EL (cell line): ENCODE measurements at regions not wholly inside any gene's neighbourhood (a gene's known extent, or its start where the extent isn't known, plus 50 kb on each side); places are given as distances from the start of the nearest gene placed in this dataset.
"Not testable (repeated sequence)": the region's sequence is repeated elsewhere in the genome, so short reads cannot be mapped to it uniquely, and the experiment has no call there.

Source experiments
- DNase-seq: peaks from one replicate; pipeline ENCODE4 v3.0.0-alpha.2; 2016

DNA sequence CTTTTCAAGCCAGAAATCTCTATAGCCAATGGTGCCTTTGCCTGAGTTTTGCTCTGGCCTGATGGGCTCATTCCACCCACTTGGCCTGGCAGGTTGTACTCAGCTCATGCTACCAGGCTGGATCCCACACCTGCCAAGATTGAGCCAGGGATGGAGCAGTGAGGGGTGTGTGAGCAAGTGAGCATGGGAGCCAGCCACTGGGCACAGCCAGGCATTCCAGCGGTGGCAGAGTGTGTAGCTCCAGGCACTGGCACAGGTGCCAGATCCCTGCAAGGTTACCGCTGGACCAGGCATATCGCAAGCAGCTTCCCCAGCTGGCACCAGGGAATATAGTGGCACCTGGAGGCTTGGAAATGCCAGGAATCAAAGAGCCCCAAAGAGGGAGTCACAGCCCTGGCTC lies 2395.6 kb upstream of the C9orf72 start:
- no peak for DNase-seq

DNA sequence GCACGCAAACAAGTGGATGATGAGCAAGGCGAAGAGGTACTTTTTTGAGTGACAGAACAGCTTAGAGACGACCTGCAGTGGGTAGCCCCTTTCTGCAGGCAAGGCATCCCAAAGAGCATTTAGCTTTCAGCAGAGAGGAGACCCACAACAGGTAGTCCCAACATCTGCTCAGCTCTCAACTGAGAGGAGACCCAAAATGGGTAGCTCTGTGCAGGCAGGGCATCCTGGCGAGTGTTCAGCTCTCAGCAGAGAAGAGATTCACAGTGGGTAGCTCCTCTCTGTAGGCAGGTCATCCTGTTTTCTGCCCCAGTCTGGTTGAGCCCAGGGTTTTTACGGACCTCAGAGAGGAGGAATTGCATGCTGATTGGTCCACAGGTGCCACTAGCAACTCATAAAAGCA lies 2396.1 kb upstream of the C9orf72 start:
- no peak for DNase-seq

- no peak for DNase-seq
Observed at GRCh38 chr9:29969856-29970647, 2396.8 kb upstream of the C9orf72 start.

DNA sequence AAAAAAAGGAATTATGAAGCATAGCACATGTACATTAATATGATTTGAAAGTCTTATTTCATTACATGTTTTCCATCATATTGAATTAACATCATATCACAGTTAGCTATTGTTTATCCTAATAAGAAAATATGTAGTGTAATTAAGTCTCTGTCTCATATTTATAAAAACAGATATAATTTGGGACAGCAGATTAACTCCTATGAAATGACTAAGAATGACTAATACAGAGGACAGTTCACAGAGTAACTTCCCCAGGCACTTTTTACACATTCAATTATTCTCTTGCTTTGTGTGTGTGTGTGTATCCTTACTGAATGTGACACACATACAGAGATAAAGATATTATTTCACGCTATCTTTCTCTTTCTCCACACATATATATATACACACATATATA lies 2400.9 kb upstream of the C9orf72 start:
- DNase-seq = no peak

- DNase-seq = no peak
Observed at GRCh38 chr9:29976981-29977380, 2403.7 kb upstream of the C9orf72 start.

- DNase-seq = no peak
Observed at GRCh38 chr9:29981013-29981412, 2403.4 kb upstream of the ACO1 start.

GRCh38 chr9:29999645-30000044 lies 2384.8 kb upstream of the ACO1 start:
- DNase-seq = no peak

- no peak for DNase-seq
Observed at GRCh38 chr9:30010691-30011090, 2373.8 kb upstream of the ACO1 start.

DNA sequence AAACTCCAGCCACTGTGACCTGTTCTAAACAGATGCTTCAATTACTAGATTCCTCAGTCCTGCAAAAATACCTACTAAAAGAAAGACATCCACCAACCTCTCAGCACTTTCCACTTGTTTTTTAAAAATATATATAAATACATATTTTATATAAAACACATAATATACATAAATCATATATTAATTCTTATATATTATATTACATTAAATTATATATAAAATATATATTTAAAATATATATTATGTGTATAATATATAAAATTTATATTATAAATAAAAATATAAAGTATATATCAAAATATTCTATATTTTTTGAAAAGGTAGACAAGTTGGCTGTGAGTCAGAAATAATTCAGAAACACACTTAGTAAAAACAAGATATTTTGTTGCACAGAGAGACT lies 2371.8 kb upstream of the ACO1 start:
- DNase-seq = no peak

DNA sequence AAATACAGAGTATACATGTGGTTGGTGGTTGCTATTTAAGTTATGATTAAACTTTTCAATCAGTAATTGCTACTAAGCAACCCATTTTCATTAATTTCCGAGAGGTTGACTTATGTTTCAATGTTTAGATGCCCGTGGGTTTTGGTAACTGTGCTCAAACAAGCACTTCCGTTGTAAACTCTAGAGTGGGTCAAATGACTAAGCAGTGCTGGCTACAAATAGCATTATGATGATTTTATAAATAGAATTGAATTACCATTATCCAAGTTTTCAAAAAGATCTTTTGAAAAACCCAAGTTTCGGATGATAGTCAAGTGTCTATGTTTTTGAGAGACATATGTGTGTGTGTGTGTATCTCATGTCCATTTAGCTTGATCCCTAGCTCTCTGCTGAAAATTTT lies 2369.4 kb upstream of the ACO1 start:
- no peak for DNase-seq

DNA sequence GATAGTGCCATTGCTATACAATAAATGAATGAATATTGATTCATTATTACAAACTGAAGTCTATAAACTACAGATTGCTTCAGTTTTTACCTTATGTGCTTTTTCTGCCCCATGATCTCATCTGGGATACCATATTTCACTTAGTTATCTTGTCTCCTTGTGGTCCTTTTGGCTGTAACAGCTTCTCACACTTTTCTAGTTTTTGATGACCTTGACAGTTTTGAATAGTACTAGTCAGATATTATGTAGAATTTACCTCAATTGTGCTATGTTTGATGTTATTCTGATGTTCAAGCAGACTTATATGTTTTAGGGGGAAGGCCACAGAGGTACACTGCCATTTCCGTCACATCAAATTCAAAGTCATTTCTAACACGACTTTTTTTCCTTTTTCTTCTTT lies 2364.3 kb upstream of the ACO1 start:
- DNase-seq = no peak

GRCh38 chr9:30035761-30036160 lies 2348.7 kb upstream of the ACO1 start:
- DNase-seq = no peak

DNA sequence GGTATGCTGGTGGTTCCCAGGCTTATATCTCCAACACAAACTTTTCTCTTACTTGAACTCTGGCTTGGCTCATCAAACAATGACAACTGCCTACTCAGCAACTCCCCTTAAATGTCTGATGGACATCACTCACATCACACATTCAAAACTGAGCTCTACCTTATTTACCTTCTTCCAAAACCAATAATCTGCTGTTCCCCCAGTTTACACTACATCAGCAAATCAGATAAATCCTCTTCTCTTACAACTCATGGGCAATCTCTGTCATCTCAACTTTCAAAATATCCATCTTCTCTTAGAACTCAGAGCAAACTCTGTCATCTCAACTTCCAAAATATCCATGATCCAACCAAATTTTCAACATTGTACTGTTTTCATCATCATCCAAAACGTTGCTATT lies 2347.9 kb upstream of the ACO1 start:
- no peak for DNase-seq

- no peak for DNase-seq
Observed at GRCh38 chr9:30039712-30040111, 2344.7 kb upstream of the ACO1 start.

DNA sequence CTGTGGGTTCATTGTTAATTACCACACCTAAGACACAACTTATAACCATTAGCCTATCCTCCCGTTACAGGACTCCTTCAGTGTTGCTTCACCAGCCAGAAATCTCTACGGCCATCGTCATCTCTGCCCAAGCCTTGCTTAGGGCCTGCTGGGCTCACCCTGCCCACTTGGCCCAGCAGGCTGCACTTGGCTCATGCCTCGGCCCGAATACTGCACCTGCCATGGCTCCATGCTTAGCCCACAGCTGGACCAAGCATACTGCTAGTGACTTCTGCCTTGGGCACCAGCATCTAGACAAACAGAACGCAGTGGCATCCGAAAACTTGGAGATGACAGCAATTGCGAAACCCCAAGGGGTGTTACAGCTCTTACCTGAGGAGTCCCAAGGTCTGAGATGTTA lies 2336.0 kb upstream of the ACO1 start:
- no peak for DNase-seq

GRCh38 chr9:30058463-30058862 lies 2326.0 kb upstream of the ACO1 start:
- DNase-seq = no peak

DNA sequence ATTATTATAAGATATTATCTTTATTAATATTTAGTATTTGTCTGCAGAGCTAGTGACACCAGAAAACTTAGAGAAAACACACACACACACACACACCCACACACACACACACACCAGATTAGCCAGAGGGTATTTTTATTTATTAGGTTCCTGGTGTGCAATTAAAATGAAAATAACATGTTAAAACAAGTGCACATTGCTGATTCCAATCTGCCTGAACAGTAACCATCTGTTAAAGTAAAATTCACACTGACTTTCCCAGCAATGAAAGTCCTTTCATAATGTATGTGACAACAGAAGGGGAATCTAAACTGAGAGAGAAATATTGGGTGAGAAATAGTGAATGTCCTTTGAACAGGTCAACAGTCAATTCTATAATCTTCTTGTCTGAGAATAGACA lies 2323.5 kb upstream of the ACO1 start:
- DNase-seq = no peak

DNA sequence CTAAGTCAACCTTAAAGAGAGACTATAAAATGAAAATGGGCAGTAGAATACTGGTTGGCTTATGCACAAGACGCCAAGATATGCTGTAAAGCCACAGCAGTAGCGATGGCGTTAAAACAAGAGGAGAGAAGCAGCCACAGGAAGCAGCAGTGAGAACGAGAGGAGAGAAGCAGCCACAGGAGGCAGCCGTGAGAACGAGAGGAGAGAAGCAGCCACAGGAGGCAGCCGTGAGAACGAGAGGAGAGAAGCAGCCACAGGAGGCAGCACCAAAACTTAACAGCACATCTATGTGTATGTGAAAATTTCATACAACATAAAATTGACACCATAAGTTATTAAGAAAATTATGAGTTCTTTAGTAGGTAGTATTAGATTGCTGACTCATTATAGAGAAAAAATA lies 2318.6 kb upstream of the ACO1 start:
- DNase-seq = no peak

- DNase-seq = not testable (repeated sequence)
Observed at GRCh38 chr9:30069236-30069635, 2315.2 kb upstream of the ACO1 start.

DNA sequence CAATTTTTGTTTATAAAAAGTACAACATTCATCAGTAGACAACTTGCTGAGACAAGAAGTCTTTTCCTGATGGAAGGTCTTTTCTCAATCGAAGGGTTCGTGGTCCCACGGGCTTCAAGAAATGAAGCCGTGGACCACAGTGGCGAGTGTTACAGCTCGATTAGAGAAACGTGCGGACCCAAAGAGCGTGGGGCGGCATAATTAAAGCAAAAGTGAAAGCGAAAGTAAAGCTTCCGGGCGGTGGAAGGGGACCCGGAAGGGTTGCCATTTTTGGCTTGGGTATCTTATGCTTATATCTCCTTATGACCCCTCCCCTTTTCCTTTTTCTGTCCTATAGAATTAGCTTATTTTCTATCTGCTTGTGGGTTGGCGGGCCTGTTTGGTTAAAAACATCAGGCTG lies 2309.4 kb upstream of the ACO1 start:
- DNase-seq = no peak

DNA sequence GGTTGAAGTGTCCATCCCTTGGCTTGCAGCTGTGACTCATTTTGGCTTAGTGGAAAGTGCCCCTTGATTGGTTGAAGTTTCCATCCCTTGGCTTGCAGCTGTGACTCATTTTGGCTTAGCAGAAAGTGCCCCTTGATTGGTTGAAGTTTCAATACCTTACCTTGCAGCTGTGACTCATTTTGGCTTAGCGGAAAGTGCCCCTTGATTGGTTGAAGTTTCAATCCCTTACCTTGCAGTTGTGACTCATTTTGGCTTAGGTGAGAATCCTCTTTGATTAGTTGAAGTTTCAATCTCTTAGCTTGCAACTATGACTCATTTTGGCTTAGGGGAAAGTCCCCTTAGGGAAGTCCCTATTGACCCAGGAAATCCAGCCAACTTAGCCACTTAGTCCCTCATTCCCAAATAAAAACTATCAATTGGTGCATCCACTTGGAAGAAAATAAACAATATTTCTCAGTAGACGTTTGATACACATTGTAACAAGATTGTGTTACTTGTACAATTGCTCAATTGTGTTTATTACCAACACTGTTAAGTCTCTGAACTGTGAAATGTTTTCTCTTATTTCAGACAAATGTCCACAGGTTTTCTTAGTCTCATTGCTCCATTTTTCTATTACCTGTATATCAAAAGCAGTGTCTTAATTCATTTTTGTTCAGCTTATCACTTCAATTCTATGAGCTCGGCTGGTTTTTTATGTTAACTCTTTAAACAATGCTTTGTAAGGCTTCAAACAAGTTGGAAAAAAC lies 2308.8 kb upstream of the ACO1 start:
- no peak for DNase-seq

- DNase-seq = no peak
Observed at GRCh38 chr9:30078195-30078594, 2306.2 kb upstream of the ACO1 start.

DNA sequence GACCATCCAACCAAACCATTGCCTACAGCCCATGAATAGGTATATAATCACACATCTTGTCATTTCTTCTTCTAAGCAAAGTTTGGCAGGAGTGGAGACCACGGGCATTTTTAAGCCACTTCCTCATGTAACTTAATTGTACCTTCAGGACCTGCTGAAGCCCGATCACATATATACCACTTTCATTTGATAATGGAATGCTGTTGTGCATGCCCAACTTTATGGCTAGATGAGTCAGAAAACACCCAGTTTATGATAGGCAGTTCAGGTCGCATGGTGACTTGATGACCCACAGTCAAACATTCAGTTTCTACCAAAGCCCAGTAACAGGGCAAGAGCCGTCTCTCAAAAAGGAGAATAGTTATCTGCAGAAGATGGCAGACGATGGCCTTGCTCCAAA lies 2295.0 kb upstream of the ACO1 start:
- no peak for DNase-seq

DNA sequence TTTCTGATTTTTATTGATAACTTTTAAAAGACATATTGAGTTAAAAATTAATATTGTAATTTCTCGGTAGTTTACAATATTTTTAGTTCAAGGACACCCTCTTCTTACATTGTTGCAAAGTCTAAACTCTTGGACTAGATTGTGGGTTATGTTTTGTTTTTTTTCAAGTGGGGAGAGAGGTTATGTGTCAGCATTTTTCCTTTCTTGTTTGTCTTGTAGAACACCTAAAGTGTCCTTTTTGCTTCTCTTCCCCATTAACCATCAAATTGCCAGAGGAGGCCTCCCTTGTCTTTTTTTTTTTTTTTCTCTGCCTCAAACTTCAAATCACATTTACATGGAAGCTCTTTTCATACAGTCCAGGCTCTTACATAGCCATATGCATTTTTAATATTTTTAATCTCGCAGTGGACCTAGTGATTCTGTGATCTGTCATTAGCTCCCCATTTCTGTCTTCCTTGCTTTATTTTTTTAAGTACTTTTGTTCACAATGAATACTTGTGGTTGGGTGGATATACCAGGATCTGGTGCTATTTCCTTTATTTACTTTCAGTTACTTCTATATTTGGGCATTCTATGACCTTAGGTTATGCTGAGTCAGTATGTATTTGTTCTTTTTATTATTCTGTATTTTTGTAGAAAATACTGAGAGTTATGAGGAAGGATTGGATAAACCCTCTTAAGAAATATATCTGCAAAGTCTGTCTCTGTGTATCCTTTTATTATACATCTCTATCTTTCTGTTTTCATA lies 2280.6 kb upstream of the ACO1 start:
- no peak for DNase-seq
